A549 (cell line): ENCODE measurements at regions not wholly inside any gene's neighbourhood (a gene's known extent, or its start where the extent isn't known, plus 50 kb on each side); places are given as distances from the start of the nearest gene placed in this dataset.

Experiments used
- ATAC-seq, 2 experiments: fragments of 200-7000 bp in 1 of 2; fragments of >200 bp in 1 of 2; cut with Nextera tagmentation in 1 of 2; cut with Tn5 transposase in 1 of 2; 3 replicates each; pipeline versions ENCODE4 v1.8.0 to v1.9.1; 2018 to 2020; ENCODE audit warnings: mild to moderate bottlenecking in 1 of 2, moderate library complexity in 1 of 2
- CTCF ChIA-PET: fragments of 300-600 bp; sonication (Branson Sonifier 250); formaldehyde crosslinking; extraction: SDS; loops from one replicate; lab custom pipeline; 2021; ENCODE audit warnings: antibody characterized with exemption, inconsistent platforms; lab: Yijun Ruan, JAX
- POLR2A ChIA-PET: fragments of 350-600 bp; formaldehyde crosslinking; extraction: SDS; loops from one replicate; lab custom pipeline; 2021; ENCODE audit warnings: antibody characterized with exemption, inconsistent platforms; lab: Yijun Ruan, JAX
- DNase-seq, 2 experiments: peaks; one replicate each; pipeline versions ENCODE4 v3.0.0 to v3.0.0-alpha.2; 2011 to 2016; ENCODE audit warnings: low read depth in 1 of 2, low spot score in 1 of 2
- FAIRE-seq: peaks from 2 replicates; lab custom pipeline; 2011; peaks lifted over from hg19 to GRCh38; lab: Jason Lieb, UNC
- H3K27ac ChIP-seq, 2 experiments: fragments of >200 bp; sonication (Bioruptor Twin); formaldehyde crosslinking; 3 replicates each; pipeline ENCODE4 v1.5.1; 2016 to 2017
- H3K4me1 ChIP-seq: fragments of >200 bp; sonication (Bioruptor Twin); formaldehyde crosslinking; 3 replicates; pipeline ENCODE4 v1.6.1; 2016
- H3K4me2 ChIP-seq: fragments of >200 bp; sonication (Bioruptor Twin); formaldehyde crosslinking; 3 replicates; pipeline ENCODE4 v1.6.1; 2016
- H3K4me3 ChIP-seq: fragments of >200 bp; sonication (Bioruptor Twin); formaldehyde crosslinking; 3 replicates; pipeline ENCODE4 v1.5.1; 2016
- H3K9me3 ChIP-seq: fragments of >200 bp; sonication (Bioruptor Twin); formaldehyde crosslinking; 3 replicates; pipeline ENCODE4 v1.6.1; 2016
- FOSB ChIP-seq: fragments of 250-450 bp; sonication (Bioruptor Pico); IDR thresholded peaks from 2 replicates; pipeline ENCODE4 v1.5.0; 2020; ENCODE audit warnings: mild to moderate bottlenecking, moderate library complexity
- FOXS1 ChIP-seq: fragments of 250-450 bp; sonication (Bioruptor Pico); IDR thresholded peaks from 2 replicates; pipeline ENCODE4 v1.5.0; 2020; ENCODE audit warnings: mild to moderate bottlenecking, moderate library complexity
- JUN ChIP-seq, 2 experiments: fragments of >200 bp; sonication (Bioruptor Twin); formaldehyde crosslinking; IDR thresholded peaks; 2 replicates in 1 of 2; 3 replicates in 1 of 2; pipeline ENCODE4 v1.6.1; 2016 to 2017
- JUNB ChIP-seq: fragments of >200 bp; sonication (Bioruptor Twin); formaldehyde crosslinking; IDR thresholded peaks from 2 replicates; pipeline ENCODE4 v1.6.1; 2016
- KDM5A ChIP-seq: fragments of 200-600 bp; sonication (generic); IDR thresholded peaks from 2 replicates; pipeline ENCODE4 v1.6.1; 2016; ENCODE audit warnings: antibody characterized with exemption, mild to moderate bottlenecking
- MYC ChIP-seq: IDR thresholded peaks from 2 replicates; pipeline ENCODE4 v1.6.1; 2012; ENCODE audit warnings: mild to moderate bottlenecking, inconsistent platforms, low read length, improper control_type of control experiment, borderline replicate concordance
- NPAS2 ChIP-seq: fragments of 250-450 bp; sonication (Bioruptor Pico); IDR thresholded peaks from 2 replicates; pipeline ENCODE4 v1.8.0; 2022; ENCODE audit warnings: mild to moderate bottlenecking, moderate library complexity, borderline replicate concordance
- NR3C1 ChIP-seq: fragments of >200 bp; sonication (Bioruptor Twin); formaldehyde crosslinking; IDR thresholded peaks from 3 replicates; pipeline ENCODE4 v1.6.1; 2017
- RARB ChIP-seq: fragments of 250-450 bp; sonication (Bioruptor Pico); IDR thresholded peaks from 2 replicates; pipeline ENCODE4 v1.8.0; 2021; ENCODE audit warnings: mild to moderate bottlenecking, moderate library complexity
- RCOR1 ChIP-seq: fragments of 150-350 bp; IDR thresholded peaks from 2 replicates; pipeline ENCODE4 v1.6.1; 2014; ENCODE audit warnings: antibody characterized with exemption, low read length, low read depth
- SREBF2 ChIP-seq: fragments of 450-650 bp; IDR thresholded peaks from 2 replicates; pipeline ENCODE4 v1.6.1; 2014; ENCODE audit warnings: mild to moderate bottlenecking, moderate library complexity
- TFCP2L1 ChIP-seq: fragments of 250-450 bp; sonication (Bioruptor Pico); IDR thresholded peaks from 2 replicates; pipeline ENCODE4 v1.5.0; 2021; ENCODE audit warnings: mild to moderate bottlenecking
- ZC3H11A ChIP-seq: fragments of 450-650 bp; IDR thresholded peaks from 2 replicates; pipeline ENCODE4 v1.6.1; 2014; ENCODE audit warnings: antibody characterized with exemption, mild to moderate bottlenecking
- ZNF302 ChIP-seq: fragments of 250-450 bp; sonication (Bioruptor Pico); IDR thresholded peaks from 2 replicates; pipeline ENCODE4 v1.9.0; 2021; ENCODE audit warnings: inconsistent platforms, mild to moderate bottlenecking, moderate library complexity
- ZSCAN20 ChIP-seq: fragments of 250-450 bp; sonication (Bioruptor Pico); IDR thresholded peaks from 2 replicates; pipeline ENCODE4 v1.8.0; 2022; ENCODE audit warnings: mild to moderate bottlenecking, moderate library complexity
- WGBS: methylation state at CpG from one replicate; pipeline ENCODE4 v1.1.6; 2017; ENCODE audit errors: missing lambda C conversion rate; 5-methylcytosine and 5-hydroxymethylcytosine counted together
- TF ChIP-seq, protein P1 (sequence below): fragments of 200-600 bp; sonication (generic); IDR thresholded peaks from 2 replicates; pipeline ENCODE4 v1.6.1; 2016; ENCODE audit warnings: antibody characterized with exemption, mild to moderate bottlenecking, moderate library complexity
- TF ChIP-seq, protein P2 (sequence below): IDR thresholded peaks from 2 replicates; pipeline ENCODE4 v1.6.1; 2012
- TF ChIP-seq, protein P3 (sequence below): IDR thresholded peaks from 2 replicates; pipeline ENCODE4 v1.6.1; 2012
- TF ChIP-seq, protein P4 (sequence below): fragments of >200 bp; sonication (Bioruptor Twin); formaldehyde crosslinking; IDR thresholded peaks from 3 replicates; pipeline ENCODE4 v1.5.1; 2016

DNA sequence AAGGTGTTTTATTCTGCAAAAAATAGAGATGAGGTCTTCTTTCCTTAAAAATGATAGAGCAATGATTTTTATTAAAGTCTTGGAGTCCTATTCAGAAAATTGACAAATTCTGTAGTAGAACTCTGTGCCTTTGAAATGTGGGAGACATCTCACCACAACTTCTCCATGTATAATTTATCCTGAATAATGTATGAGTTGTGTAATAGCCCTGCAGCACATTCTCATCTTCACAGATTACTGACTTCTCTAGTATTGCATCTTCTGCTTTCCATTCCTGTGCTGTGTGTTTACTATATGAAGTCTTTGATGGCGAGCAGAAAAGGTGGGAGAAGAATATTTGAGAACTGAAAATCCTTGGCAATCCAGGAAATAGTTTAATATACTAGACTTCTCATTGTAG is 255.6 kb downstream of the TTC6 start:
- FAIRE-seq: no peak
- H3K4me2 ChIP-seq: no peak overlapping the region
- H3K4me3 ChIP-seq: no peak overlapping the region
- CTCF ChIA-PET: no interaction called here
- POLR2A ChIA-PET: no interaction called here
- WGBS: 22% methylated on average over 1 of the region's 1 CpG
- no peak overlapping the region for H3K27ac ChIP-seq
- ATAC-seq: no peak
- no peak for DNase-seq
- no peak for TF ChIP-seq KDM5A
- H3K9me3 ChIP-seq: no peaks in the 10 kb centered on the region
- H3K4me1 ChIP-seq: no peaks in the 10 kb centered on the region

DNA sequence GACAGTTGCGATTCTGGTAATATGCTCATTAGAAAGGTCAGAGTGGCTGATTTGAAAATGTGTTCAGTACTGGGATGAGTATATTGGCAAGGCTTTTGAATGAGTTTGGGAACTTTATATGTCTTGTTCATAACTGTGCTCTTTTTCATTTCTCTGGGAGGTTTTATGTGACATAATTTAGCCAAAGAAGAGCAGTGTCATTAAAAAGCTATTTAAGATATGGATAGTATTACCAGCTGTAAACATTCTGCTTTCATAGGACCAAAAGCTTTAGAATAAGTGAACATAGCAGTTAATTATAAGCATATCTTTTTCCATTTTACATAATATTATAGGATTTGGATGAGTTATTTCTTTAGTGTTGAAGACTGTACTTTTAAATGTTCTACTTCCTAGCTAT is 260.4 kb downstream of the TTC6 start:
- WGBS: 68% methylated on average over 1 of the region's 1 CpG
- no peak for FAIRE-seq
- no peak for TF ChIP-seq NPAS2 (CRISPR knock-in tag)
- no peak for TF ChIP-seq ZSCAN20 (CRISPR knock-in tag)
- TF ChIP-seq RARB (CRISPR knock-in tag): no peak
- TF ChIP-seq FOXS1 (CRISPR knock-in tag): no peak
- TF ChIP-seq, protein P1, sequence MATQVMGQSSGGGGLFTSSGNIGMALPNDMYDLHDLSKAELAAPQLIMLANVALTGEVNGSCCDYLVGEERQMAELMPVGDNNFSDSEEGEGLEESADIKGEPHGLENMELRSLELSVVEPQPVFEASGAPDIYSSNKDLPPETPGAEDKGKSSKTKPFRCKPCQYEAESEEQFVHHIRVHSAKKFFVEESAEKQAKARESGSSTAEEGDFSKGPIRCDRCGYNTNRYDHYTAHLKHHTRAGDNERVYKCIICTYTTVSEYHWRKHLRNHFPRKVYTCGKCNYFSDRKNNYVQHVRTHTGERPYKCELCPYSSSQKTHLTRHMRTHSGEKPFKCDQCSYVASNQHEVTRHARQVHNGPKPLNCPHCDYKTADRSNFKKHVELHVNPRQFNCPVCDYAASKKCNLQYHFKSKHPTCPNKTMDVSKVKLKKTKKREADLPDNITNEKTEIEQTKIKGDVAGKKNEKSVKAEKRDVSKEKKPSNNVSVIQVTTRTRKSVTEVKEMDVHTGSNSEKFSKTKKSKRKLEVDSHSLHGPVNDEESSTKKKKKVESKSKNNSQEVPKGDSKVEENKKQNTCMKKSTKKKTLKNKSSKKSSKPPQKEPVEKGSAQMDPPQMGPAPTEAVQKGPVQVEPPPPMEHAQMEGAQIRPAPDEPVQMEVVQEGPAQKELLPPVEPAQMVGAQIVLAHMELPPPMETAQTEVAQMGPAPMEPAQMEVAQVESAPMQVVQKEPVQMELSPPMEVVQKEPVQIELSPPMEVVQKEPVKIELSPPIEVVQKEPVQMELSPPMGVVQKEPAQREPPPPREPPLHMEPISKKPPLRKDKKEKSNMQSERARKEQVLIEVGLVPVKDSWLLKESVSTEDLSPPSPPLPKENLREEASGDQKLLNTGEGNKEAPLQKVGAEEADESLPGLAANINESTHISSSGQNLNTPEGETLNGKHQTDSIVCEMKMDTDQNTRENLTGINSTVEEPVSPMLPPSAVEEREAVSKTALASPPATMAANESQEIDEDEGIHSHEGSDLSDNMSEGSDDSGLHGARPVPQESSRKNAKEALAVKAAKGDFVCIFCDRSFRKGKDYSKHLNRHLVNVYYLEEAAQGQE: no peak
- TF ChIP-seq JUN (IDR thresholded peaks at IDR 0.05): no peak
- TF ChIP-seq JUNB: no peak
- TF ChIP-seq ZNF302: no peak
- TF ChIP-seq, protein P2, sequence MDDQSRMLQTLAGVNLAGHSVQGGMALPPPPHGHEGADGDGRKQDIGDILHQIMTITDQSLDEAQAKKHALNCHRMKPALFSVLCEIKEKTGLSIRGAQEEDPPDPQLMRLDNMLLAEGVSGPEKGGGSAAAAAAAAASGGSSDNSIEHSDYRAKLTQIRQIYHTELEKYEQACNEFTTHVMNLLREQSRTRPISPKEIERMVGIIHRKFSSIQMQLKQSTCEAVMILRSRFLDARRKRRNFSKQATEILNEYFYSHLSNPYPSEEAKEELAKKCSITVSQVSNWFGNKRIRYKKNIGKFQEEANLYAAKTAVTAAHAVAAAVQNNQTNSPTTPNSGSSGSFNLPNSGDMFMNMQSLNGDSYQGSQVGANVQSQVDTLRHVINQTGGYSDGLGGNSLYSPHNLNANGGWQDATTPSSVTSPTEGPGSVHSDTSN: no peak
- no peak for TF ChIP-seq KDM5A
- TF ChIP-seq MYC: no peak
- TF ChIP-seq, protein P3, sequence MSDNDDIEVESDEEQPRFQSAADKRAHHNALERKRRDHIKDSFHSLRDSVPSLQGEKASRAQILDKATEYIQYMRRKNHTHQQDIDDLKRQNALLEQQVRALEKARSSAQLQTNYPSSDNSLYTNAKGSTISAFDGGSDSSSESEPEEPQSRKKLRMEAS: no peak
- TF ChIP-seq ZC3H11A: no peak
- no peak for TF ChIP-seq FOSB (CRISPR knock-in tag)
- no peak for TF ChIP-seq RCOR1
- TF ChIP-seq NR3C1: no peak
- TF ChIP-seq, protein P4, sequence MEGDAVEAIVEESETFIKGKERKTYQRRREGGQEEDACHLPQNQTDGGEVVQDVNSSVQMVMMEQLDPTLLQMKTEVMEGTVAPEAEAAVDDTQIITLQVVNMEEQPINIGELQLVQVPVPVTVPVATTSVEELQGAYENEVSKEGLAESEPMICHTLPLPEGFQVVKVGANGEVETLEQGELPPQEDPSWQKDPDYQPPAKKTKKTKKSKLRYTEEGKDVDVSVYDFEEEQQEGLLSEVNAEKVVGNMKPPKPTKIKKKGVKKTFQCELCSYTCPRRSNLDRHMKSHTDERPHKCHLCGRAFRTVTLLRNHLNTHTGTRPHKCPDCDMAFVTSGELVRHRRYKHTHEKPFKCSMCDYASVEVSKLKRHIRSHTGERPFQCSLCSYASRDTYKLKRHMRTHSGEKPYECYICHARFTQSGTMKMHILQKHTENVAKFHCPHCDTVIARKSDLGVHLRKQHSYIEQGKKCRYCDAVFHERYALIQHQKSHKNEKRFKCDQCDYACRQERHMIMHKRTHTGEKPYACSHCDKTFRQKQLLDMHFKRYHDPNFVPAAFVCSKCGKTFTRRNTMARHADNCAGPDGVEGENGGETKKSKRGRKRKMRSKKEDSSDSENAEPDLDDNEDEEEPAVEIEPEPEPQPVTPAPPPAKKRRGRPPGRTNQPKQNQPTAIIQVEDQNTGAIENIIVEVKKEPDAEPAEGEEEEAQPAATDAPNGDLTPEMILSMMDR: no peak
- TF ChIP-seq SREBF2: no peak
- TF ChIP-seq TFCP2L1 (CRISPR knock-in tag): no peak
- TF ChIP-seq, all 56 proteins: peak for 0
- ATAC-seq: no peak
- POLR2A ChIA-PET: no interaction called here
- Histone ChIP-seq H3K4me2 (no peak overlapping the region), H3K4me3 (no peak overlapping the region), H3K27ac (no peak overlapping the region), H3K9me3 (no peaks in the 10 kb centered on the region), H3K4me1 (no peaks in the 10 kb centered on the region)
- CTCF ChIA-PET: interaction anchor here (1.1 to 1.5 kb wide), 2 partner anchors 19 to 127 kb away, joined by 3 read pairs; no protein-coding TSS in a partner anchor
- DNase-seq: no peak
